Prostate gland (tissue), 2 donors: ENCODE measurements at regions not wholly inside any gene's neighbourhood (a gene's known extent, or its start where the extent isn't known, plus 50 kb on each side); places are given as distances from the start of the nearest gene placed in this dataset.

Source experiments
- DNase-seq: peaks from one replicate; pipeline ENCODE4 v3.0.0-alpha.2; 2019; ENCODE audit warnings: low spot score
- H3K27ac ChIP-seq, 2 donors: fragments of 200-600 bp; sonication (generic); 2 replicates each; pipeline ENCODE4 v1.5.1; 2017 to 2019
- H3K27me3 ChIP-seq: fragments of 200-600 bp; sonication (generic); replicated peaks from 2 replicates; pipeline ENCODE4 v1.5.1; 2019; ENCODE audit not compliant: insufficient read depth
- H3K36me3 ChIP-seq, 2 donors: fragments of 200-600 bp; sonication (generic); 1 replicate in 1 of 2; 2 replicates in 1 of 2; pipeline versions ENCODE4 v1.5.1 to v1.8.1; 2017 to 2019
- H3K4me1 ChIP-seq: fragments of 200-600 bp; sonication (generic); replicated peaks from 2 replicates; pipeline ENCODE4 v1.5.1; 2019
- H3K4me3 ChIP-seq, 2 donors: fragments of 200-600 bp; sonication (generic); 2 replicates each; pipeline ENCODE4 v1.5.1; 2017 to 2019
- H3K9me3 ChIP-seq: fragments of 200-600 bp; sonication (generic); 2 replicates; pipeline ENCODE4 v1.5.1; 2017
- POLR2A ChIP-seq: fragments of 450-650 bp; IDR thresholded peaks from one replicate; pipeline ENCODE4 v1.6.1; 2016; ENCODE audit warnings: antibody characterized with exemption, mild to moderate bottlenecking
- POLR2AphosphoS5 ChIP-seq: sonication (generic); formaldehyde crosslinking; IDR thresholded peaks from one replicate; pipeline ENCODE4 v1.6.1; 2017; ENCODE audit warnings: antibody characterized with exemption
- WGBS: methylation state at CpG from one replicate; pipeline ENCODE4 v1.1.5; 2018; 5-methylcytosine and 5-hydroxymethylcytosine counted together
- intact Hi-C: fragments of 100-400 bp; cut with DNase I; formaldehyde crosslinking; loops from one replicate; pipeline ENCODE4 v1.14.2; 2022
- TF ChIP-seq, protein P1 (sequence below), 4 experiments: fragments of 200-600 bp in 2 of 4; fragments of 450-650 bp in 2 of 4; sonication (generic) in 2 of 4; IDR thresholded peaks; 1 replicate in 3 of 4; 2 replicates in 1 of 4; pipeline ENCODE4 v1.5.1; 2016 to 2019; ENCODE audit warnings: antibody characterized with exemption in 4 of 4, mild to moderate bottlenecking in 2 of 4, moderate library complexity in 2 of 4

DNA sequence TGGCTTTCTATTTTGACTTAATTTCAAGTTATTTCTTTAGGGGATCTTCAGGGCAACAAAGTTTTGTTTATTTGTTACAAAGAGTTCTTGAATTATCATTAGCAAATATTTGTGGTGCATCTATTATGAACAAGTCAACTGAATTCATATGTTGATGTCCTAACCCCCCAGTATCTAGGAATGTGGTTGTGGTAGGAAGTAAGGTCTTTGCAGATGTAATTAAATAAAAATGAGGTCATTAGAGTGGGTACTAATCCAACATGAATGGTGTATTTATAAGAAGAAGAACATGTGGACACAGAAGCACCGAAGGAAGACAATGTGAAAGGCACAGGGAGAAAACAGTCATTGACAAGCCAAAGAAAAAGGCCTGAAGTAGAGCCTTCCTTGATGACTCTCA is 474.0 kb upstream of the DAB2 start:
- H3K27ac ChIP-seq, result no peak overlapping the region
- intact Hi-C loops, result no loop called here
- TF ChIP-seq POLR2AphosphoS5 (no peak), POLR2A (no peak)
- TF ChIP-seq, protein P1, sequence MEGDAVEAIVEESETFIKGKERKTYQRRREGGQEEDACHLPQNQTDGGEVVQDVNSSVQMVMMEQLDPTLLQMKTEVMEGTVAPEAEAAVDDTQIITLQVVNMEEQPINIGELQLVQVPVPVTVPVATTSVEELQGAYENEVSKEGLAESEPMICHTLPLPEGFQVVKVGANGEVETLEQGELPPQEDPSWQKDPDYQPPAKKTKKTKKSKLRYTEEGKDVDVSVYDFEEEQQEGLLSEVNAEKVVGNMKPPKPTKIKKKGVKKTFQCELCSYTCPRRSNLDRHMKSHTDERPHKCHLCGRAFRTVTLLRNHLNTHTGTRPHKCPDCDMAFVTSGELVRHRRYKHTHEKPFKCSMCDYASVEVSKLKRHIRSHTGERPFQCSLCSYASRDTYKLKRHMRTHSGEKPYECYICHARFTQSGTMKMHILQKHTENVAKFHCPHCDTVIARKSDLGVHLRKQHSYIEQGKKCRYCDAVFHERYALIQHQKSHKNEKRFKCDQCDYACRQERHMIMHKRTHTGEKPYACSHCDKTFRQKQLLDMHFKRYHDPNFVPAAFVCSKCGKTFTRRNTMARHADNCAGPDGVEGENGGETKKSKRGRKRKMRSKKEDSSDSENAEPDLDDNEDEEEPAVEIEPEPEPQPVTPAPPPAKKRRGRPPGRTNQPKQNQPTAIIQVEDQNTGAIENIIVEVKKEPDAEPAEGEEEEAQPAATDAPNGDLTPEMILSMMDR (IDR thresholded peaks at IDR 0.05), result no peak

DNA sequence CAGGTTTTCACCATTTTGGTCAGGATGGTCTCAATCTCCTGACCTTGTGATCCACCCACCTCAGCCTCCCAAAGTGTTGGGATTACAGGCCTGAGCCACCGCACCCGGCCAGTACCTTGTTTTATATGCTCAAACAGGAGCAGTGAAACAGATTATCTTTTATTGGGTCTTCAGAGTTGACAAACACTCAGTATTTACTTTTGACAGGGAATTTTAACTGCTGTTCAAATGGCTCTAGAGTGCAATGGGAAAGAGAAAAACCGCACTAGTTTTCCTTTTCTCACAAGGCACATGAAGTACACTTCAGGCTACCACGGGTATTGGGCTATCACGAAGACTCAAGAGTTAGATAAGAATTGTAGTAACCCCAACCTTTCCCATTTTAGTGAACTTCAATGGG is 471.9 kb upstream of the DAB2 start:
- no peak overlapping the region for H3K4me3 ChIP-seq
- no peak overlapping the region for H3K27ac ChIP-seq
- no peaks in the 10 kb centered on the region for H3K9me3 ChIP-seq
- H3K36me3 ChIP-seq, result no peaks in the 10 kb centered on the region
- 48% methylated on average over 5 of the region's 5 CpGs for WGBS
- H3K27me3 ChIP-seq, result no peaks in the 10 kb centered on the region
- no peaks in the 10 kb centered on the region for H3K4me1 ChIP-seq
- TF ChIP-seq POLR2AphosphoS5, result no peak
- TF ChIP-seq, protein P1 (IDR thresholded peaks at IDR 0.05), result no peak
- no peak for TF ChIP-seq POLR2A
- no peak for DNase-seq
- intact Hi-C loops, result no loop called here

More for the DNA sequence above, 474.0 kb upstream of the DAB2 start:
- 91% methylated on average over 1 of the region's 1 CpG for WGBS
- no peaks in the 10 kb centered on the region for H3K36me3 ChIP-seq
- no peaks in the 10 kb centered on the region for H3K4me1 ChIP-seq
- H3K4me3 ChIP-seq, result no peak overlapping the region
- no peak for DNase-seq
- no peaks in the 10 kb centered on the region for H3K27me3 ChIP-seq
- H3K9me3 ChIP-seq, result no peaks in the 10 kb centered on the region

DNA sequence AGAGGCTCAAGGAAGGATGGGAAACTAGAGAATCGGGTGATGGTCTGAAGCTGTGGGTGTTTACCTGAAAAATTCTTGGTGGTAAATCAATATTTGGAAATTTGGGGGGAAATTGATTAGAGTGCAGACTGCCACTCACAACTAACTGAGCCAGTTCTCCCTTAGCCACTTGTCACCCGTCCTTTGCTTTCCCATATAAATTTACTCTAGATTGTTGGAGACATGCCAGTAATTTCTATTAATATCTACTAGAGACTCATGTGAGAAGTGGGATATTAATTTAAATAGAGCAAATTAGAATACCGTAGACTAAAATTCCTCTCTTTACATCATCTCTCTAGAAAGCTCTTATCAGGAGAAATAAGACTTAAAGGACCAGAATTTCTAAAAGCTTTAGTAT is 471.3 kb upstream of the DAB2 start:
- intact Hi-C loops, result no loop called here
- no peak for TF ChIP-seq POLR2A
- TF ChIP-seq, protein P1 (IDR thresholded peaks at IDR 0.05), result no peak
- TF ChIP-seq POLR2AphosphoS5, result no peak
- Histone ChIP-seq H3K27me3 (no peaks in the 10 kb centered on the region), H3K4me1 (no peaks in the 10 kb centered on the region), H3K4me3 (no peak overlapping the region), H3K36me3 (no peaks in the 10 kb centered on the region), H3K27ac (no peak overlapping the region), H3K9me3 (no peaks in the 10 kb centered on the region)
- no peak for DNase-seq
- 84% methylated on average over 3 of the region's 3 CpGs for WGBS

DNA sequence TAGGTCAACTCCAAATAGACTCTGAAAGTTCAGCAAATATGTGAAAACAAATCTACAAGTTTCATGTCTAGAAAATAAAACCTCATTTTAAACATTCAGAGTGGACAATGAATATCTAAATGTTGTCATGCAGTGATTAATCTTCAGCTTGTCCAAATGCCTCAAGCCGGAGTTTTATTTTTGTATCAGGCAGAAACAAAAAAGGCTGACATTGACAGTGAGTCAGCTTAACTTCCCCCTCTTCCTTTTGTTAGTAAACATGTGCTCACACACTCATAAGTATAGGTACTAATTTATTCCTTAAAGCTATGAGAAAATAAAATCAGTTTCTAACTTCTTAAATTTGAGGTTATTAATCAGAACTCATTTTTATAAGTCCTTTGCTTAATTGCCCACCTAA is 467.9 kb upstream of the DAB2 start:
- Histone ChIP-seq H3K36me3 (no peaks in the 10 kb centered on the region), H3K9me3 (no peaks in the 10 kb centered on the region), H3K27ac (no peak overlapping the region), H3K27me3 (no peaks in the 10 kb centered on the region), H3K4me1 (no peaks in the 10 kb centered on the region), H3K4me3 (no peak overlapping the region)
- DNase-seq, result no peak
- 69% methylated on average over 1 of the region's 1 CpG for WGBS
- intact Hi-C loops, result no loop called here
- TF ChIP-seq, protein P1 (IDR thresholded peaks at IDR 0.05), result no peak
- no peak for TF ChIP-seq POLR2A
- TF ChIP-seq POLR2AphosphoS5, result no peak

DNA sequence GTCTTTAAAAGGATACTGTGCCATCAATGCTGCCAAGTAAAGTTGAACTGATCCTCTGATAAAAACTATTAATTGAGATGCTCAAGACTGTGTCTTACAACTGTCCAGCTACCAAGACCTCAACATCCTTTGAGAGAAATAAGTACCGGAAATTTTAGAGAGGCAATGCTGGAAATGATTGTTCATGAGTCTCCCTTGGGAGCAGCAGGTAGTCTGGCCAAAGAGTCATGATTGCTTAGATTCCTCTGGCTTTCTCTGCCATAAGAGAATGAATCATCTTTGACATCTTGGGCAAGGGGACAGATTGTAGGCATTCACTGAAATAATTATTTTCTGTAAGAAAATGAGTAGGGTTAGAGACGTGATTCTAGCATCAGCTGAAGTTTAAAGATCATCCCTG is 466.6 kb upstream of the DAB2 start:
- no peaks in the 10 kb centered on the region for H3K27me3 ChIP-seq
- DNase-seq, result no peak
- H3K4me1 ChIP-seq, result no peaks in the 10 kb centered on the region
- H3K4me3 ChIP-seq, result no peak overlapping the region
- TF ChIP-seq, protein P1 (IDR thresholded peaks at IDR 0.05), result no peak
- TF ChIP-seq POLR2AphosphoS5 (no peak), POLR2A (no peak)
- no peak overlapping the region for H3K27ac ChIP-seq
- no peaks in the 10 kb centered on the region for H3K36me3 ChIP-seq
- no peaks in the 10 kb centered on the region for H3K9me3 ChIP-seq
- WGBS, result 57% methylated on average over 2 of the region's 2 CpGs
- intact Hi-C loops, result no loop called here
